ENCODE measurements at regions not wholly inside any gene's neighbourhood (a gene's known extent, or its start where the extent isn't known, plus 50 kb on each side); places are given as distances from the start of the nearest gene placed in this dataset.
"Not testable (repeated sequence)": the region's sequence is repeated elsewhere in the genome, so short reads cannot be mapped to it uniquely, and the experiment has no call there.

DNA sequence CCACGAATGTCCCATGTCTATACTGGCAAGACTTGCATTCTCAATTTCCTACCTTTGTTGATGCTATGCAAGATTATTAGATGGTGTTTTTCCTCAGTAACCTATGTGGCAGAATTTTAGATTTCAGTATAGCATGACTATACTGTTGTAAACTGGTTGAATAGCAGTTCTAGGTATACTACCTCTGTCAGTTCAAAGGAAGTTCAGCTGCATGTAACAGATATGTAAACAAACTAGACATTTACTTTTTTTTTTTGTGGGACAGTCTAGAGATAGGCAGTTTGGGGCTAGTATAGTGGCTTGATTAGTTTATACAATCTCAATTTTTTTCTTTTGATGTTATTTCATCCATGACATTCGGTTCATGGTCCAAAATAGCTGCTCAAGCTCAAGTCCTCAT, 97.6 kb upstream of the GRIN3A start:
- no peak overlapping the region for H3K27ac ChIP-seq (ENCODE audit: poor library complexity, severe bottlenecking)
- no peak overlapping the region for H3K4me3 ChIP-seq (ENCODE audit: severe bottlenecking)
- no peaks in the 10 kb centered on the region for H3K4me1 ChIP-seq (ENCODE audit: insufficient read depth, poor library complexity, severe bottlenecking)
- no peaks in the 10 kb centered on the region for H3K9me3 ChIP-seq (ENCODE audit: severe bottlenecking)
- H3K36me3 ChIP-seq (ENCODE audit: low read depth) = no peaks in the 10 kb centered on the region
- TF ChIP-seq, protein P1, sequence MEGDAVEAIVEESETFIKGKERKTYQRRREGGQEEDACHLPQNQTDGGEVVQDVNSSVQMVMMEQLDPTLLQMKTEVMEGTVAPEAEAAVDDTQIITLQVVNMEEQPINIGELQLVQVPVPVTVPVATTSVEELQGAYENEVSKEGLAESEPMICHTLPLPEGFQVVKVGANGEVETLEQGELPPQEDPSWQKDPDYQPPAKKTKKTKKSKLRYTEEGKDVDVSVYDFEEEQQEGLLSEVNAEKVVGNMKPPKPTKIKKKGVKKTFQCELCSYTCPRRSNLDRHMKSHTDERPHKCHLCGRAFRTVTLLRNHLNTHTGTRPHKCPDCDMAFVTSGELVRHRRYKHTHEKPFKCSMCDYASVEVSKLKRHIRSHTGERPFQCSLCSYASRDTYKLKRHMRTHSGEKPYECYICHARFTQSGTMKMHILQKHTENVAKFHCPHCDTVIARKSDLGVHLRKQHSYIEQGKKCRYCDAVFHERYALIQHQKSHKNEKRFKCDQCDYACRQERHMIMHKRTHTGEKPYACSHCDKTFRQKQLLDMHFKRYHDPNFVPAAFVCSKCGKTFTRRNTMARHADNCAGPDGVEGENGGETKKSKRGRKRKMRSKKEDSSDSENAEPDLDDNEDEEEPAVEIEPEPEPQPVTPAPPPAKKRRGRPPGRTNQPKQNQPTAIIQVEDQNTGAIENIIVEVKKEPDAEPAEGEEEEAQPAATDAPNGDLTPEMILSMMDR (IDR thresholded peaks at IDR 0.05; ENCODE audit: poor library complexity, severe bottlenecking) = no peak
- H3K27me3 ChIP-seq (ENCODE audit: insufficient read depth, poor library complexity, severe bottlenecking) = peaks cover 5% of the 10 kb centered on the region
- DNase-seq (ENCODE audit: low spot score) (no peak), ATAC-seq (ENCODE audit: low read depth) (no peak)

DNA sequence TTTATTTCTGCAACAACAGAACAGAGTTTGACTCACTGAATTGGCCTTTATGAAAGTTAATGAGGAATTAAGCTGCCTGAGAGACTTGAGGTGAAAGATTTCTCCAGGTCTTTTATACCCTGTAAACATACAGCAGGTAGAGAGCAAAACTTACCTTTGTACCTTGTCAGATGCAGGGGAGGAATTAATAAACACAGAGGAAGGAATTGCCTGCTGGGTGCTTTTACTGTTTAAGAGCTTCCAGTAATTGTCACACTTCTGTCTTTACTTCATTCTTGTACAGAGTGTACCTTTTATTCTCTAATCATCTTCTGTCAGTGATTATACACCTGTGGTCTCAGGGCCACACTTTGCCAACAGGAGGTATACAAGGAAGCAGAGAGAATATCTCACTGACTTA, 94.0 kb upstream of the GRIN3A start:
- no peaks in the 10 kb centered on the region for H3K9me3 ChIP-seq (ENCODE audit: severe bottlenecking)

DNA sequence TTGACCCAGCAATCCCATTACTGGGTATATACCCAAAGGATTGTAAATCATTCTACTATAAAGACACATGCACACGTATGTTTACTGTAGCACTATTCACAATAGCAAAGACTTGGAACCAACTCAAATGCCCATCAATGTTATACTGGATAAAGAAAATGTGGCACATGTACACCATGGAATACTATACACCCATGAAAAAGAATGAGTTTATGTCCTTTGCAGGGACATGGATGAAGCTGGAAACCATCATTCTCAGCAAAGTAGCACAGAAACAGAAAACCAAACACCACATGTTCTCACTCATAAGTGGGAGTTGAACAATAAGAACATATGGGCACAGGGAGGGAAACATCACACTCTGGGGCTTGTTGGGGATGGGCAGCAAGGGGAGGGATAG, 83.0 kb upstream of the GRIN3A start:
- H3K4me1 ChIP-seq (ENCODE audit: insufficient read depth, poor library complexity, severe bottlenecking); H3K9me3 ChIP-seq (ENCODE audit: severe bottlenecking); H3K36me3 ChIP-seq (ENCODE audit: low read depth); ATAC-seq (ENCODE audit: low read depth); H3K27ac ChIP-seq (ENCODE audit: poor library complexity, severe bottlenecking); H3K4me3 ChIP-seq (ENCODE audit: severe bottlenecking); H3K27me3 ChIP-seq (ENCODE audit: insufficient read depth, poor library complexity, severe bottlenecking); DNase-seq (ENCODE audit: low spot score): not testable (repeated sequence)

More for the DNA sequence above, 94.0 kb upstream of the GRIN3A start:
- H3K36me3 ChIP-seq (ENCODE audit: low read depth) = no peaks in the 10 kb centered on the region
- ATAC-seq (ENCODE audit: low read depth) (no peak), DNase-seq (ENCODE audit: low spot score) (no peak)
- H3K4me1 ChIP-seq (ENCODE audit: insufficient read depth, poor library complexity, severe bottlenecking) = no peaks in the 10 kb centered on the region
- no peak overlapping the region for H3K4me3 ChIP-seq (ENCODE audit: severe bottlenecking)
- TF ChIP-seq, protein P1 (IDR thresholded peaks at IDR 0.05; ENCODE audit: poor library complexity, severe bottlenecking) = no peak
- no peak overlapping the region for H3K27ac ChIP-seq (ENCODE audit: poor library complexity, severe bottlenecking)
- H3K27me3 ChIP-seq (ENCODE audit: insufficient read depth, poor library complexity, severe bottlenecking) = peaks cover 5% of the 10 kb centered on the region

DNA sequence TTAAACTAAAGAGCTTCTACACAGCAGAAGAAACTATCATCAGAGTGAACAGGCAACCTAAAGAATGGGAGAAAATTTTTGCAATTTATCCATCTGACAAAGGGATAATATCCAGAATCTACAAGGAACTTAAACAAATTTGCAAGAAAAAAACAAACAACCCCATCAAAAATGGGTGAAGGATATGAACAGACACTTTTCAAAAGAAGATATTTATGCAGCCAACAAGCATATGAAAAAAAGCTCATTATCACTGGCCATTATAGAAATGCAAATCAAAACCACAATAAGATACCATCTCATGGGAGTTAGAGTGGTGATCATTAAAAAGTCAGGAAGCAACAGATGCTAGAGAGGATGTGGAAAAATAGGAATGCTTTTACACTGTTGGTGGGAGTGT, 82.5 kb upstream of the GRIN3A start:
- ATAC-seq (ENCODE audit: low read depth); H3K4me3 ChIP-seq (ENCODE audit: severe bottlenecking): not testable (repeated sequence)

DNA sequence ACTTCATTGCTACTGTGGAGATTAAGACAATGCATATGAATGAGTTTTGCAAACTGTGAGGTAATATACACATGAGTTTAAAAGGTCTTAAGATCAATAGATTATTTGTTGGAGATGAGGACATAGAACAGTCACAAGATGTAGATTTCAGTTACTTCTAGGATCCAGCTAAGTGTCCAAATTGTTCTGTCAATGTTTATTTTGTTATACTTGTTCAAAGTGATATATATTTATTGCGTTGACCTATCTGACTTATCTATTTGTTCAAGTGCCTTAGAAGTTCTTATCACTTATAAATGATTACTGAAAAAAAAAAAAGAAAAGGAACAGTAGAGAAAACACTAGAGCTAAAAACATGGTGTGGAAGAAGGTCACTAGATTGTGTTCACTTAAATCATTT, 75.6 kb upstream of the GRIN3A start:
- DNase-seq (ENCODE audit: low spot score) (no peak), ATAC-seq (ENCODE audit: low read depth) (no peak)
- H3K9me3 ChIP-seq (ENCODE audit: severe bottlenecking) = no peaks in the 10 kb centered on the region
- TF ChIP-seq, protein P1 (IDR thresholded peaks at IDR 0.05; ENCODE audit: poor library complexity, severe bottlenecking) = no peak
- H3K4me3 ChIP-seq (ENCODE audit: severe bottlenecking) = no peak overlapping the region
- H3K27ac ChIP-seq (ENCODE audit: poor library complexity, severe bottlenecking) = no peak overlapping the region
- H3K27me3 ChIP-seq (ENCODE audit: insufficient read depth, poor library complexity, severe bottlenecking) = no peaks in the 10 kb centered on the region
- no peaks in the 10 kb centered on the region for H3K36me3 ChIP-seq (ENCODE audit: low read depth)
- H3K4me1 ChIP-seq (ENCODE audit: insufficient read depth, poor library complexity, severe bottlenecking) = no peaks in the 10 kb centered on the region

More for the DNA sequence above, 82.5 kb upstream of the GRIN3A start:
- H3K36me3 ChIP-seq (ENCODE audit: low read depth); H3K27me3 ChIP-seq (ENCODE audit: insufficient read depth, poor library complexity, severe bottlenecking); H3K27ac ChIP-seq (ENCODE audit: poor library complexity, severe bottlenecking); DNase-seq (ENCODE audit: low spot score); H3K9me3 ChIP-seq (ENCODE audit: severe bottlenecking); H3K4me1 ChIP-seq (ENCODE audit: insufficient read depth, poor library complexity, severe bottlenecking): not testable (repeated sequence)

DNA sequence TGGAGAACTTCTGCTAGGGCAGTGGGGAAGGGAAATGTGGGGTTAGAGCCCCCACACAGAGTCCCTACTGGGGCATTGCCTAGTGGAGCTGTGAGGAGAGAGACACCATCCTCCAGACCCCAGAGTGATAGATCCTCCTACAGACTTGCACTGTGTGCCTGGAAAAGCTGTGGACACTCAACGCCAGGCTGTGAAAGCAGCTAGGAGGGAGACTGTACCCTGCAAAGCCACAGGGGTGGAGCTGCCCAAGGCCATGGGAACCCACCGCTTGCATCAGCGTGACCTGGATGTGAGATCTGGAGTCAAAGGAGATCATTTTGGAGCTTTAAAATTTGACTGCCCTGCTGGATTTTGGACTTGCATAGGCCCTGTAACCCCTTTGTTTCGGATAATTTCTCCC, 69.4 kb upstream of the GRIN3A start:
- not testable (repeated sequence) for H3K27me3 ChIP-seq (ENCODE audit: insufficient read depth, poor library complexity, severe bottlenecking); H3K27ac ChIP-seq (ENCODE audit: poor library complexity, severe bottlenecking); H3K4me3 ChIP-seq (ENCODE audit: severe bottlenecking); ATAC-seq (ENCODE audit: low read depth); H3K36me3 ChIP-seq (ENCODE audit: low read depth); H3K4me1 ChIP-seq (ENCODE audit: insufficient read depth, poor library complexity, severe bottlenecking); H3K9me3 ChIP-seq (ENCODE audit: severe bottlenecking); DNase-seq (ENCODE audit: low spot score)

Data from RWPE2 (cell line).